NCI-H2171 (cell line): ENCODE measurements at regions not wholly inside any gene's neighbourhood (a gene's known extent, or its start where the extent isn't known, plus 50 kb on each side); places are given as distances from the start of the nearest gene placed in this dataset.
"Not testable (repeated sequence)": the region's sequence is repeated elsewhere in the genome, so short reads cannot be mapped to it uniquely, and the experiment has no call there.

Experiments
- DNase-seq: peaks from one replicate; lab custom pipeline; 2025; lab: John Stamatoyannopoulos, UW

- no peak for DNase-seq
Measured at GRCh38 chr13:87736849-87737385, 65.7 kb downstream of the SLITRK5 start.

GRCh38 chr13:87754097-87754496 is 82.9 kb downstream of the SLITRK5 start:
- no peak for DNase-seq

- no peak for DNase-seq
Measured at GRCh38 chr13:87769445-87769844, 98.3 kb downstream of the SLITRK5 start.

- DNase-seq = no peak
Measured at GRCh38 chr13:87777387-87777786, 106.2 kb downstream of the SLITRK5 start.

GRCh38 chr13:87778128-87778527 is 107.0 kb downstream of the SLITRK5 start:
- no peak for DNase-seq

- DNase-seq = no peak
Measured at GRCh38 chr13:87779426-87779825, 108.3 kb downstream of the SLITRK5 start.

GRCh38 chr13:87783366-87783765 is 112.2 kb downstream of the SLITRK5 start:
- no peak for DNase-seq

GRCh38 chr13:87788363-87788762 is 117.2 kb downstream of the SLITRK5 start:
- DNase-seq = no peak

- DNase-seq = no peak
Measured at GRCh38 chr13:87792878-87793277, 121.7 kb downstream of the SLITRK5 start.

- no peak for DNase-seq
Measured at GRCh38 chr13:87798536-87798935, 127.4 kb downstream of the SLITRK5 start.

GRCh38 chr13:87810391-87810801 is 139.2 kb downstream of the SLITRK5 start:
- DNase-seq = no peak

GRCh38 chr13:87810920-87811344 is 139.8 kb downstream of the SLITRK5 start:
- no peak for DNase-seq

GRCh38 chr13:87814403-87814802 is 143.2 kb downstream of the SLITRK5 start:
- DNase-seq = no peak

- DNase-seq = no peak
Measured at GRCh38 chr13:87820241-87820640, 149.1 kb downstream of the SLITRK5 start.

- no peak for DNase-seq
Measured at GRCh38 chr13:87821512-87821911, 150.3 kb downstream of the SLITRK5 start.

GRCh38 chr13:87826301-87826700 is 155.1 kb downstream of the SLITRK5 start:
- DNase-seq = not testable (repeated sequence)

- no peak for DNase-seq
Measured at GRCh38 chr13:87827479-87827878, 156.3 kb downstream of the SLITRK5 start.

GRCh38 chr13:87837522-87837921 is 166.4 kb downstream of the SLITRK5 start:
- no peak for DNase-seq

GRCh38 chr13:87837946-87838345 is 166.8 kb downstream of the SLITRK5 start:
- no peak for DNase-seq

GRCh38 chr13:87851410-87851809 is 180.2 kb downstream of the SLITRK5 start:
- no peak for DNase-seq

- no peak for DNase-seq
Measured at GRCh38 chr13:87855553-87855952, 184.4 kb downstream of the SLITRK5 start.

- no peak for DNase-seq
Measured at GRCh38 chr13:87859261-87859660, 188.1 kb downstream of the SLITRK5 start.

GRCh38 chr13:87867426-87867825 is 196.3 kb downstream of the SLITRK5 start:
- DNase-seq = no peak

GRCh38 chr13:87868731-87869130 is 197.6 kb downstream of the SLITRK5 start:
- DNase-seq = no peak

GRCh38 chr13:87872813-87873212 is 201.6 kb downstream of the SLITRK5 start:
- no peak for DNase-seq
